Adrenal gland (tissue), 9 donors: ENCODE measurements at regions not wholly inside any gene's neighbourhood (a gene's known extent, or its start where the extent isn't known, plus 50 kb on each side); places are given as distances from the start of the nearest gene placed in this dataset.
A peak's percentile ranks its signal among the peaks of the same experiment; 100 is the strongest.

ENCODE experiments used
- DNase-seq, 7 donors: peaks; one replicate each; pipeline ENCODE4 v3.0.0-alpha.2; 2019 to 2020
- H3K27ac ChIP-seq, 5 donors: fragments of 200-600 bp; sonication (generic) in 4 of 5; 1 replicate in 3 of 5; 2 replicates in 2 of 5; pipeline versions ENCODE4 v1.5.1 to v1.8.0; 2016 to 2020; ENCODE audit warnings: mild to moderate bottlenecking in 1 of 5
- H3K27me3 ChIP-seq: fragments of 200-600 bp; 2 replicates; pipeline ENCODE4 v1.8.0; 2021
- H3K36me3 ChIP-seq, 2 donors: fragments of 200-600 bp; replicated peaks in 1 of 2; 1 replicate in 1 of 2; 2 replicates in 1 of 2; pipeline versions ENCODE4 v1.5.1 to v1.8.0; 2018 to 2022
- H3K4me1 ChIP-seq, 2 donors: fragments of 200-600 bp; replicated peaks in 1 of 2; 1 replicate in 1 of 2; 2 replicates in 1 of 2; pipeline versions ENCODE4 v1.5.1 to v1.8.0; 2018 to 2021
- H3K4me3 ChIP-seq, 4 donors: fragments of 200-600 bp; sonication (generic) in 3 of 4; one replicate each; pipeline ENCODE4 v1.5.1; 2016 to 2018
- H3K9me3 ChIP-seq, 3 donors: fragments of 200-600 bp; sonication (generic) in 1 of 3; replicated peaks in 1 of 3; 1 replicate in 2 of 3; 2 replicates in 1 of 3; pipeline versions ENCODE4 v1.5.1 to v1.8.0; 2016 to 2021
- CTCF ChIP-seq, 6 experiments: fragments of 450-650 bp in 4 of 6; fragments of 200-600 bp in 2 of 6; sonication (generic) in 1 of 6; IDR thresholded peaks; 1 replicate in 5 of 6; 2 replicates in 1 of 6; pipeline versions ENCODE4 v1.5.1 to v1.8.0; 2016 to 2021; ENCODE audit warnings: antibody characterized with exemption in 6 of 6, mild to moderate bottlenecking in 2 of 6, moderate library complexity in 1 of 6
- POLR2A ChIP-seq, 2 donors: fragments of 450-650 bp; IDR thresholded peaks; one replicate each; pipeline ENCODE4 v1.6.1; 2017; ENCODE audit warnings: antibody characterized with exemption in 2 of 2, mild to moderate bottlenecking in 2 of 2, moderate library complexity in 1 of 2
- WGBS, 4 donors: extraction: QIAGEN DNeasy Blood & Tissue Kit in 2 of 4; methylation state at CpG; one replicate each; pipeline versions ENCODE4 v1.1.5 to v1.1.7; 2013 to 2017; 5-methylcytosine and 5-hydroxymethylcytosine counted together
- intact Hi-C, 2 donors: fragments of 100-400 bp; cut with DNase I; formaldehyde crosslinking; loops; one replicate each; pipeline versions ENCODE4 v1.14.1 to v1.15.0; 2022 to 2023
- donor health status: healthy with polysubstance abuse.
- donor health status: Bipolar disorder and iron deficiency.
- donor health status: DM: yes; HTN: yes; CAD: no.
- donor health status: DM: no; HTN: no; CAD: no.
- donor health status: DM: no; HTN: no; CAD: no.

- Histone ChIP-seq H3K4me3 (no peak overlapping the region), H3K9me3 (no peaks in the 10 kb centered on the region), H3K36me3 (no peaks in the 10 kb centered on the region), H3K27ac (peak overlapping the region in 2 of 5 donors; percentile 26 to 56), H3K4me1 (no peaks in the 10 kb centered on the region), H3K27me3 (no peaks in the 10 kb centered on the region)
- TF ChIP-seq POLR2A (IDR thresholded peaks at IDR 0.05), result no peak
- no peak for TF ChIP-seq CTCF (IDR thresholded peaks at IDR 0.05)
- WGBS, 4 donors, result 68 to 72% (median 69%) methylated on average over 9 of the region's 9 CpGs
- intact Hi-C loops, result no loop called here
- no peak for DNase-seq
These were observed 118.5 kb downstream of the IRS2 start for GRCh38 chr13:109667807-109668291.

DNA sequence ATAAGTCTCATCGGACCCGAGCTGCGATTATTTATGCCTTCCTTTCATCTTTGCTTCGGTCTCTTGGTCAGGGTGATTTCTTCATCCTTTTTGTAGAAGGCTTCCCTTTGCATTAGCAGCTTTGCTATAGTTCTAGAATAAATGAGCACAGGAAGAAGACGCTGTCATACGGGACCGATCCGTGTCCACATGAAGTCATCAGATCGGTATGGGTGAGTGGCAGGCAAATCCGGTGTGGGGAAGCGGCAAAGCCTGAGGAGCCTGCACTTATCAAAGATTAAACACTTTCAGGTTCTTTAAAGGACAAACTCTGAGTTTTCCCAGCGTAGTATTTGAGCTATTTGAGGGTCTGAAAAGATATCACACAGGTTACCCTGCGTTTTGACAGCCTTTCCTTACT, 119.3 kb downstream of the IRS2 start:
- intact Hi-C loops, result no loop called here
- no peak for TF ChIP-seq POLR2A (IDR thresholded peaks at IDR 0.05)
- no peak for TF ChIP-seq CTCF (IDR thresholded peaks at IDR 0.05)
- no peak for DNase-seq
- WGBS, 4 donors, result 54 to 65% (median 62%) methylated on average over 13 of the region's 13 CpGs
- no peaks in the 10 kb centered on the region for H3K27me3 ChIP-seq
- no peaks in the 10 kb centered on the region for H3K36me3 ChIP-seq
- no peaks in the 10 kb centered on the region for H3K9me3 ChIP-seq
- H3K27ac ChIP-seq, result peak overlapping the region in 1 of 5 donors; percentile 56
- no peak overlapping the region for H3K4me3 ChIP-seq
- H3K4me1 ChIP-seq, result no peaks in the 10 kb centered on the region

GRCh38 chr13:109666656-109667055, 119.7 kb downstream of the IRS2 start:
- no peak for DNase-seq
- Histone ChIP-seq H3K27ac (no peak overlapping the region), H3K36me3 (no peaks in the 10 kb centered on the region), H3K27me3 (no peaks in the 10 kb centered on the region), H3K9me3 (no peaks in the 10 kb centered on the region), H3K4me3 (no peak overlapping the region), H3K4me1 (no peaks in the 10 kb centered on the region)
- TF ChIP-seq CTCF (IDR thresholded peaks at IDR 0.05) (no peak), POLR2A (IDR thresholded peaks at IDR 0.05) (no peak)
- intact Hi-C loops, result no loop called here
- 47 to 75% (median 68%) methylated on average over 3 to 8 of the region's 8 CpGs for WGBS, 4 donors

GRCh38 chr13:109665781-109666249, 120.6 kb downstream of the IRS2 start:
- no peaks in the 10 kb centered on the region for H3K27me3 ChIP-seq
- H3K4me3 ChIP-seq, result no peak overlapping the region
- H3K27ac ChIP-seq, result no peak overlapping the region
- 90 to 95% (median 91%) methylated on average over 13 to 15 of the region's 15 CpGs for WGBS, 4 donors
- H3K4me1 ChIP-seq, result no peaks in the 10 kb centered on the region
- no peak for TF ChIP-seq CTCF (IDR thresholded peaks at IDR 0.05)
- no peak for TF ChIP-seq POLR2A (IDR thresholded peaks at IDR 0.05)
- DNase-seq, result no peak
- intact Hi-C loops, result no loop called here
- H3K36me3 ChIP-seq, result no peaks in the 10 kb centered on the region
- H3K9me3 ChIP-seq, result no peaks in the 10 kb centered on the region
